Psoas muscle (tissue), 7 donors: ENCODE measurements at regions not wholly inside any gene's neighbourhood (a gene's known extent, or its start where the extent isn't known, plus 50 kb on each side); places are given as distances from the start of the nearest gene placed in this dataset.

Source experiments
- ATAC-seq, 4 donors: fragments of 200-7000 bp; cut with Tn5 transposase; one replicate each; pipeline ENCODE4 v1.9.1; 2020; ENCODE audit warnings: moderate library complexity in 3 of 4, mild to moderate bottlenecking in 2 of 4
- DNase-seq, 2 donors: peaks; one replicate each; pipeline ENCODE4 v3.0.0-alpha.2; 2020
- H3K27ac ChIP-seq: fragments of 200-600 bp; one replicate; pipeline ENCODE4 v1.8.0; 2022
- H3K27me3 ChIP-seq, 3 donors: fragments of 200-600 bp in 1 of 3; one replicate each; pipeline versions ENCODE4 v1.6.1 to v1.8.0; 2013 to 2022; ENCODE audit warnings: low read length in 2 of 3, mild to moderate bottlenecking in 2 of 3, moderate library complexity in 1 of 3; ENCODE audit not compliant: insufficient read depth in 3 of 3
- H3K36me3 ChIP-seq, 2 donors: fragments of 200-600 bp in 1 of 2; one replicate each; pipeline versions ENCODE4 v1.6.1 to v1.8.0; 2013 to 2022; ENCODE audit warnings: low read depth in 1 of 2, mild to moderate bottlenecking in 1 of 2, moderate library complexity in 1 of 2; ENCODE audit not compliant: insufficient read depth in 1 of 2
- H3K4me1 ChIP-seq: fragments of 200-600 bp; one replicate; pipeline ENCODE4 v1.8.0; 2022
- H3K4me3 ChIP-seq: fragments of 200-600 bp; one replicate; pipeline ENCODE4 v1.8.0; 2022; ENCODE audit warnings: mild to moderate bottlenecking
- H3K9me3 ChIP-seq: fragments of 200-600 bp; one replicate; pipeline ENCODE4 v1.8.0; 2022
- WGBS, 3 donors: extraction: QIAGEN DNeasy Blood & Tissue Kit; methylation state at CpG; one replicate each; pipeline versions ENCODE4 v1.1.6 to v1.1.7; 2013; 5-methylcytosine and 5-hydroxymethylcytosine counted together
- intact Hi-C, 2 donors: fragments of 100-400 bp; cut with DNase I; formaldehyde crosslinking; loops; one replicate each; pipeline versions ENCODE4 v1.11.0 to v1.14.2; 2022
- TF ChIP-seq, protein P1 (sequence below): fragments of 200-600 bp; IDR thresholded peaks from one replicate; pipeline ENCODE4 v1.8.0; 2022; ENCODE audit warnings: antibody characterized with exemption
- donor health status: healthy with polysubstance abuse.
- donor health status: DM: no; HTN: no; CAD: no; lungs with moderate emphysema.
- donor health status: Bipolar disorder and iron deficiency.
- donor health status: healthy.
- donor health status: DM: yes; HTN: yes; CAD: no.
- donor health status: DM: no; HTN: no; CAD: no.
- donor health status: DM: yes; HTN: yes; CAD: no.

DNA sequence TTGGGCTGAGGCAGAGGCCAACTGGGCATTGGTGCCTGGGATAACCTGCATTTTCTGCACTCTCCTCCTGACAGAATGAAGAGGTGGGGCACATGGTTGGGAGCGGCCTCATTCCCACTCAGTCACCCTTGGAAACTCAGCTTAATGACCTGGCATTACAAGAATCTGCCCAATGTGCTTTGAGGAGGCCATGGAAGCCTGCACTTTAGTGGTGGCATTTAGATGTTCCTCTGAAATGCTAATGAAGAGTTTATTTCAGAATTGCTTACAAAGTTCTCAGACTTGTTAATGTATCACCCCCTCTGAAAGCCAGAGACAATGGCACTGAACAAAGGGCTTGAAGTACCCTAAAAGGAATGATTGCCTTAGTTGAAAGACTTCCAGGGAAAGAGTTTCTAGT is 71.4 kb upstream of the PARP11 start:
- TF ChIP-seq, protein P1, sequence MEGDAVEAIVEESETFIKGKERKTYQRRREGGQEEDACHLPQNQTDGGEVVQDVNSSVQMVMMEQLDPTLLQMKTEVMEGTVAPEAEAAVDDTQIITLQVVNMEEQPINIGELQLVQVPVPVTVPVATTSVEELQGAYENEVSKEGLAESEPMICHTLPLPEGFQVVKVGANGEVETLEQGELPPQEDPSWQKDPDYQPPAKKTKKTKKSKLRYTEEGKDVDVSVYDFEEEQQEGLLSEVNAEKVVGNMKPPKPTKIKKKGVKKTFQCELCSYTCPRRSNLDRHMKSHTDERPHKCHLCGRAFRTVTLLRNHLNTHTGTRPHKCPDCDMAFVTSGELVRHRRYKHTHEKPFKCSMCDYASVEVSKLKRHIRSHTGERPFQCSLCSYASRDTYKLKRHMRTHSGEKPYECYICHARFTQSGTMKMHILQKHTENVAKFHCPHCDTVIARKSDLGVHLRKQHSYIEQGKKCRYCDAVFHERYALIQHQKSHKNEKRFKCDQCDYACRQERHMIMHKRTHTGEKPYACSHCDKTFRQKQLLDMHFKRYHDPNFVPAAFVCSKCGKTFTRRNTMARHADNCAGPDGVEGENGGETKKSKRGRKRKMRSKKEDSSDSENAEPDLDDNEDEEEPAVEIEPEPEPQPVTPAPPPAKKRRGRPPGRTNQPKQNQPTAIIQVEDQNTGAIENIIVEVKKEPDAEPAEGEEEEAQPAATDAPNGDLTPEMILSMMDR: no peak
- WGBS, 3 donors: 55 to 75% (median 70%) methylated on average over 1 of the region's 1 CpG
- intact Hi-C loops: no loop called here

DNA sequence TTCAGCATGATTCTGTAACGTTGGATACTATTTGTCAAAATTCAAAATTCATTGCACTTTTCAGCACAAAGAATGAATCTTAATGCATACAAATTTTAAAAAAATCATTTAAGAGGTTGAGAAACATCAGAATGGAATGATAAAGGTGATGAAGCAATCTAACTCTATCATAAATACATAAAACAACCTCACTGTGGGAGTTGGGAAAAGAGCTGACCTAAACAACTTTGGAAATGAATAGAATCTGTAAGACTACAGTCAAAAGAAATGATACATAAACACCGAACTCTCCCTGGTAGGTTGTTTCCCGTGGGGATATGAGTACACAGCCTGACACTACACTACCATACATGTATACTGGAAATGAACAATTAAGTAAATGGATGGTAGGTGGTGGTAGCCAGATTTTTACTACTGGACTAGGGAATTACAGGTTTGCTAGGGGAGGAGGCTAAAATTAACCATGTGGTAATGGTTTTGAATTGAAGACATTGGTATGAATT is 64.9 kb upstream of the PARP11 start:
- TF ChIP-seq, protein P1: no peak
- H3K27ac ChIP-seq: no peak overlapping the region
- intact Hi-C loops: no loop called here
- no peaks in the 10 kb centered on the region for H3K36me3 ChIP-seq
- H3K4me1 ChIP-seq: no peaks in the 10 kb centered on the region
- no peaks in the 10 kb centered on the region for H3K9me3 ChIP-seq
- 75 to 89% (median 86%) methylated on average over 3 of the region's 3 CpGs for WGBS, 3 donors
- DNase-seq: no peak
- H3K4me3 ChIP-seq: no peak overlapping the region
- no peak for ATAC-seq
- H3K27me3 ChIP-seq: peaks cover 0 to 5% (median 1%) of the 10 kb centered on the region in 3 donors

More for the DNA sequence above, 71.4 kb upstream of the PARP11 start:
- Histone ChIP-seq H3K36me3 (no peaks in the 10 kb centered on the region), H3K27me3 (peaks cover 0 to 5% (median 2%) of the 10 kb centered on the region in 3 donors), H3K4me1 (no peaks in the 10 kb centered on the region), H3K9me3 (no peaks in the 10 kb centered on the region), H3K27ac (no peak overlapping the region), H3K4me3 (no peak overlapping the region)
- no peak for DNase-seq
- no peak for ATAC-seq

DNA sequence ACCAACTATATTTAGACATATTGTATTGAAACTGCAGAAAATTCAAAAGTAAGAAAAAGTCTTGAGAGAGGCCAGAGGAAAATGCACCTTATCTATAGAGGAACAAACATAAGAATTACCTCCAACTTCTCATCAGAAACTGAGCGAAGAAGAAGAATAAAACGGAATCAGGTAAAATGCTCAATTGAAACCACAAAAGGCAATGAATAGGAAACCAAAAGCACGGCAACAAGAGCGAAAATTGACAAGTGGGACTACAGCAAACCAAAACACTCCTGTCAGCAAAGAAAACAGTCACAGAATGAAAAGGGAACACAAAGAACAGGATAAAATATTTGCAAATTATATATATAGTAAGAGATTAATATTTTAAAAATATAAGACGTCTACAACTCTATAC is 61.9 kb upstream of the PARP11 start:
- TF ChIP-seq, protein P1: no peak
- intact Hi-C loops: no loop called here
- ATAC-seq (no peak), DNase-seq (no peak)
- no peak overlapping the region for H3K27ac ChIP-seq
- no peaks in the 10 kb centered on the region for H3K4me1 ChIP-seq
- 89 to 97% (median 92%) methylated on average over 5 of the region's 5 CpGs for WGBS, 3 donors
- H3K27me3 ChIP-seq: peaks cover 1 to 11% (median 3%) of the 10 kb centered on the region in 3 donors
- no peaks in the 10 kb centered on the region for H3K36me3 ChIP-seq
- no peaks in the 10 kb centered on the region for H3K9me3 ChIP-seq
- no peak overlapping the region for H3K4me3 ChIP-seq

DNA sequence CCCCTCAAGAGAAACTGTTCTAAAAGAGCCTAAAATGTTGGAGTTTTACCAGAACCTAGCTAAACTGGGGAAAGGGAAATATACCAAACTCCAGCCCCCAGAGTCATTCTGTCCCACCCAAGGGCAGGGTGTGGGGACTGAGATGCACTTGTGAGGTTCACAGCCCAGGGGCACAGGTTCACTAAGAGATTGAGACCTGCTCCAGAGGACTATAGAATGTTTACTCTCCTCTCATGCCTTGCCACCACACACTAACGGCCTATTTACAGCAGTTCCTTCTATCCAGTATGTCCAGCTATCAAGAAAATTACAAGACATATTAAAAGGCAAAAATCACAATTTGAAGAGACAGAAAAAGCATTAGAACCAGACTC is 60.6 kb upstream of the PARP11 start:
- ATAC-seq (no peak), DNase-seq (no peak)
- peaks cover 3 to 24% (median 3%) of the 10 kb centered on the region in 3 donors for H3K27me3 ChIP-seq
- H3K36me3 ChIP-seq: no peaks in the 10 kb centered on the region
- no peaks in the 10 kb centered on the region for H3K9me3 ChIP-seq
- TF ChIP-seq, protein P1: no peak
- intact Hi-C loops: no loop called here
- no peaks in the 10 kb centered on the region for H3K4me1 ChIP-seq
- H3K4me3 ChIP-seq: no peak overlapping the region
- H3K27ac ChIP-seq: no peak overlapping the region
- WGBS, 3 donors: 81 to 97% (median 85%) methylated on average over 1 of the region's 1 CpG
